Breast epithelium (tissue), 3 donors: ENCODE measurements at regions not wholly inside any gene's neighbourhood (a gene's known extent, or its start where the extent isn't known, plus 50 kb on each side); places are given as distances from the start of the nearest gene placed in this dataset.

Experiments used
- POLR2AphosphoS5 ChIP-seq, 3 donors: sonication (generic); formaldehyde crosslinking; IDR thresholded peaks; one replicate each; pipeline ENCODE4 v1.6.1; 2017; ENCODE audit warnings: antibody characterized with exemption in 3 of 3
- TF ChIP-seq, protein P1 (sequence below), 3 donors: fragments of 450-650 bp; IDR thresholded peaks; one replicate each; pipeline ENCODE4 v1.5.1; 2016 to 2017; ENCODE audit warnings: antibody characterized with exemption in 3 of 3, mild to moderate bottlenecking in 3 of 3, moderate library complexity in 3 of 3

DNA sequence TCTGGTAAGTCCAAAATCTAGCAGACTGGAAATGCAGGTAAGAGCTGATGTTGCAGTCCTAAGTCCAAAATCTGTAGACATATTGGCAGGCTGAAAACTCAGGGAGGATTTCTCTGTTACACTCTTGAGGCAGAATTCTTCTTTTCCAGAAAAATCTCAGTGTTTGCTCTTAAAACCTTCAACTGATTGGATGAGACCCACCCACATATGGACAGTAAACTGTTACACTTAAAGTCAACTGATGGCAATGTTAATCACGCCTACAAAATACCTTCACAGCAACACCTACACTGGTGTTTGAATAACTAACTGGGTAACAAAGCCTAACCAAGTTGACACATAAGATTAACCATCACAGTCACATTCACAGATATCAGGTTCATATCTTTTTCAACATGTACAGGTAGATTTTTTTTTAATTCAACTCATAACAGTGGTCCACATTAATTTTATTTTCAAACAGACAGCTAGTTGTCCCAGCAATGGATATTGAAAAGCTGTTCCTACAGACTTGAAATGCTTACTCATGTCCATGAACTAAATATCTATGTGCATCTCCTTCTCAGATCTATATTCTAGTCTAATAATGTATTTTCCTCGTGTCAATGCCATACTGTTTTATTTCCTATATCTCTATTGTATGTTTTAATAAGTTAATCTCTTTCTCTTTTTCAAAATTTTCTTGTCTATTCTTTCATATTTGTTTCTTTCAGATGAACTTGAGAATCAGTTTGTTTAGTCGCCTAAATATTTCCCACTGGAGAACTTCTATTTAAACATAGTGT is 110.1 kb downstream of the TMPRSS5 start:
- TF ChIP-seq POLR2AphosphoS5 (IDR thresholded peaks at IDR 0.05): no peak
- TF ChIP-seq, protein P1, sequence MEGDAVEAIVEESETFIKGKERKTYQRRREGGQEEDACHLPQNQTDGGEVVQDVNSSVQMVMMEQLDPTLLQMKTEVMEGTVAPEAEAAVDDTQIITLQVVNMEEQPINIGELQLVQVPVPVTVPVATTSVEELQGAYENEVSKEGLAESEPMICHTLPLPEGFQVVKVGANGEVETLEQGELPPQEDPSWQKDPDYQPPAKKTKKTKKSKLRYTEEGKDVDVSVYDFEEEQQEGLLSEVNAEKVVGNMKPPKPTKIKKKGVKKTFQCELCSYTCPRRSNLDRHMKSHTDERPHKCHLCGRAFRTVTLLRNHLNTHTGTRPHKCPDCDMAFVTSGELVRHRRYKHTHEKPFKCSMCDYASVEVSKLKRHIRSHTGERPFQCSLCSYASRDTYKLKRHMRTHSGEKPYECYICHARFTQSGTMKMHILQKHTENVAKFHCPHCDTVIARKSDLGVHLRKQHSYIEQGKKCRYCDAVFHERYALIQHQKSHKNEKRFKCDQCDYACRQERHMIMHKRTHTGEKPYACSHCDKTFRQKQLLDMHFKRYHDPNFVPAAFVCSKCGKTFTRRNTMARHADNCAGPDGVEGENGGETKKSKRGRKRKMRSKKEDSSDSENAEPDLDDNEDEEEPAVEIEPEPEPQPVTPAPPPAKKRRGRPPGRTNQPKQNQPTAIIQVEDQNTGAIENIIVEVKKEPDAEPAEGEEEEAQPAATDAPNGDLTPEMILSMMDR (IDR thresholded peaks at IDR 0.05): no peak
